AG08396 (cell line): ENCODE measurements at regions not wholly inside any gene's neighbourhood (a gene's known extent, or its start where the extent isn't known, plus 50 kb on each side); places are given as distances from the start of the nearest gene placed in this dataset.
A peak's percentile ranks its signal among the peaks of the same experiment; 100 is the strongest.

Source experiments
- DNase-seq: peaks from one replicate; pipeline ENCODE4 v3.0.0; 2012; ENCODE audit warnings: low spot score, mixed read lengths

- no peak for DNase-seq
Measured at GRCh38 chr22:44554411-44554810, 56.4 kb upstream of the RTL6 start.

GRCh38 chr22:44550711-44551491 is 52.9 kb upstream of the RTL6 start:
- DNase-seq = peak; percentile 91

GRCh38 chr22:44549701-44550100 is 51.7 kb upstream of the RTL6 start:
- DNase-seq = no peak

GRCh38 chr22:44548981-44549380 is 50.9 kb upstream of the RTL6 start:
- DNase-seq = no peak
